GM12892 (cell line): ENCODE measurements at regions not wholly inside any gene's neighbourhood (a gene's known extent, or its start where the extent isn't known, plus 50 kb on each side); places are given as distances from the start of the nearest gene placed in this dataset.
"Not testable (repeated sequence)": the region's sequence is repeated elsewhere in the genome, so short reads cannot be mapped to it uniquely, and the experiment has no call there.

Experiments used
- DNase-seq: peaks from one replicate; pipeline ENCODE4 v3.0.0; 2011; ENCODE audit not compliant: insufficient read length
- FAIRE-seq: peaks from 2 replicates; lab custom pipeline; 2011; peaks lifted over from hg19 to GRCh38; lab: Jason Lieb, UNC
- POLR2A ChIP-seq: IDR thresholded peaks from 2 replicates; pipeline ENCODE4 v1.6.1; 2011; ENCODE audit warnings: low read depth, low read length, control low read depth
- POLR2AphosphoS5 ChIP-seq: IDR thresholded peaks from 2 replicates; pipeline ENCODE4 v1.6.1; 2011; ENCODE audit warnings: low read depth, low read length, control low read depth
- TAF1 ChIP-seq: IDR thresholded peaks from 2 replicates; pipeline ENCODE4 v1.6.1; 2011; ENCODE audit warnings: low read depth, mild to moderate bottlenecking, control low read depth, low read length, borderline replicate concordance

DNA sequence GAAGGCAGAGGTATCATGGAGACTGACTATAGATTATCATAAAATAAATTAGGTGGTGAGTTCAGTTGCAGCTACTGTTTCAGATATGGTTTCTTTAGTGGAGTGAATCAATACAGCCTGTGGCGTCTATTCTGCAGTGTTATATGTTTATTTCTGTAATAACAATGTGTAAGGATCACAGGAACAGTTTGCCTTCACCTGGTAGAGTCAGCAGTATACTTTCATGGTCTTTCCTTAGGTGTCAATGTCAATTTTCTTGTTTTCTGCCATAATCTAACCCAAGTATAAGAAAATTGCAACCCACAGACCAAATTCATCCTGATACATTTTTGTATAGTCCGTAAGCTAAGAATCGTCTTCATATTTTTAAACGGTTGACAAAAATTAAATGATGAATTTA, 140.4 kb upstream of the ATF7IP start:
- FAIRE-seq, result no peak
- TF ChIP-seq POLR2A (no peak), POLR2AphosphoS5 (no peak), TAF1 (no peak)
- no peak for DNase-seq

DNA sequence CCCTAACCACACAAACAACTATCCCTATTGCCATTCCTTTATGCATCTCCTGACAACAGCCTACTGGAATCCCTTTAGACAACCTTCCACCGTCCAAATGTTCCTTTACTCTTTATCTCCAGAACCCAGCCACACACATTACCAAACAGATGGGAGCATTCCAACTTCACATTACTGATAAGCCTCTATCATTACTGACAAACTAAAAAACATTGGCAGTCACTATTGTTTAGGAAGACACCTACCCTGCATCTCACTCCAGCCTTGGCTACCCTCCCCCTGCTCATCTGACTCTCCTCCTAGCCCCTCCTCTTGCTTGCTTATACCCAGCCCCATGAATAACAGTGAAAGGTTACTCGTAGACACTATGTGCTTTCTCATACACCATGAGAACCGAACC, 130.3 kb upstream of the ATF7IP start:
- not testable (repeated sequence) for FAIRE-seq, DNase-seq

DNA sequence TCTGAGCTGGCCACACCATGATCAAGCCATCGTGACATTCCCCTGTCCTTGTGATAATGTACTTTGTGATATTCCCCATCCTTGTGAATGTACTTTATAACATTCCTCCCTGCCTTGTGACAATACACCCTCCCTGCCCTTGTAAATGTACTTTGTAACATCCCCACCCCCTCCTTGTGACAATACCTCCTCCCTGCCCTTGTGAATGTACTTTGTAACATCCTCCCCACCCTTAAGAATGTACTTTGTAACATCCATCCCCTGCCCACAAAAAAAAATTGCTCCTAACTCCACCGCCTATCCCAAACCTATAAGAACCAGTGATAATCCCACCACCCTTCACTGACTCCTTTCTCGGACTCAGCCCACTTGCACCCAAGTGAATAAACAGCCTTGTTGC, 128.8 kb upstream of the ATF7IP start:
- FAIRE-seq, DNase-seq: not testable (repeated sequence)

DNA sequence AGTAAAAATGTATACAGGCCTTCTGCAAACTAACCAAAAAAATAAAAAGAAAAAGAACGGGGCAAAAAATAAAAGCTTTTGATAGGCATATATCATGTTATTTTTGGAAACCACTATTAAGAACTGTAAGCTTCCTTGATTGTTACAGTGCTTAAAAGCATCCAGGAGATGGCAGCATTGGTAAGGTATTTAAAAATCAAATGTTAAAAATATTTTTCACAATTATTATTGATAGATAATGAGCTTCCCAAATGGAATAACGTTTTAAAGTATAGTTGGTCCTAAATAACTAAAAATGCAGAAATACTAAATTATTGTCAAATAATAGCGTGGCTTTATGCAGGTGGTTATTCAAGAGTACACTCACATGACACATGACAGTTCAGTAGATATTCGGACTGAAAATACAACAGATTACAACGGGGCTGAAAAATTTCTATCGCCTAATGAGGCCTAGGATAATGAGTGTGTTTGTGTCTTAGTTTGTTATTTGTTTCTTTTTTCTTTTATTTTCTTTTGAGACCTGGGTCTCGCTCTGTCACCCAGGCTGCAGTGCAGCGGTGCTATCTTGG, 127.2 kb upstream of the ATF7IP start:
- FAIRE-seq (no peak), DNase-seq (no peak)
- TF ChIP-seq TAF1, result no peak
- TF ChIP-seq POLR2AphosphoS5, result no peak
- no peak for TF ChIP-seq POLR2A

DNA sequence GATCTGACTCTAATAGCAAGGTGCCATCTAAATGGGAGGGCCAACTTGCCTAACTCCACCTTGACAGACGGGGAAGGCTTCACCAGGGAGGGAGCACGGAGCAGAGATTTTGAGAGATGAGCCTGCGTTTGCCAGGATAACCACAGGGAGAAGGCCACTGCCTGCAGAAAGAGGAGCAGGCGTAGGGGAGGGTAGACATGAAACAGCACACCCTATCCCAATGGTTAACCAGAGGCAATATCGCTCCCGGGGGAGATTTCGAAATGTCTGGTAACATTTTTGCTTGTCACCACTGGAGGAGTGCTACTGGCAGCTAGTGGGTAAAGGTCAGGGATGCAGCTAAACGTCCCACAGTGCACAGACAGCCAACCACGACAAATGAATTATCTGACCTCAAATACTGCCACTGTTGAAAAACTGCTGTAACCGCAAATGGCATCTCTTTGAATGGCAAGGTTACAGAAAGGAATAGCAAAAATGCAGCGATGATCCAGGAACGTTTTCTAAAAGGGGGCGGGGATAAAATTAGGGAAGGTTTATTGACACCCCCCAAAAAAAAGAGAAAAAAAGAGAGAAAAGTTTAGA, 126.0 kb upstream of the ATF7IP start:
- TF ChIP-seq POLR2A (no peak), TAF1 (no peak), POLR2AphosphoS5 (0 out of 2 replicates have a peak, but pooled peaks have one; percentile 36)
- peak; percentile 94 for FAIRE-seq
- DNase-seq, result no peak

DNA sequence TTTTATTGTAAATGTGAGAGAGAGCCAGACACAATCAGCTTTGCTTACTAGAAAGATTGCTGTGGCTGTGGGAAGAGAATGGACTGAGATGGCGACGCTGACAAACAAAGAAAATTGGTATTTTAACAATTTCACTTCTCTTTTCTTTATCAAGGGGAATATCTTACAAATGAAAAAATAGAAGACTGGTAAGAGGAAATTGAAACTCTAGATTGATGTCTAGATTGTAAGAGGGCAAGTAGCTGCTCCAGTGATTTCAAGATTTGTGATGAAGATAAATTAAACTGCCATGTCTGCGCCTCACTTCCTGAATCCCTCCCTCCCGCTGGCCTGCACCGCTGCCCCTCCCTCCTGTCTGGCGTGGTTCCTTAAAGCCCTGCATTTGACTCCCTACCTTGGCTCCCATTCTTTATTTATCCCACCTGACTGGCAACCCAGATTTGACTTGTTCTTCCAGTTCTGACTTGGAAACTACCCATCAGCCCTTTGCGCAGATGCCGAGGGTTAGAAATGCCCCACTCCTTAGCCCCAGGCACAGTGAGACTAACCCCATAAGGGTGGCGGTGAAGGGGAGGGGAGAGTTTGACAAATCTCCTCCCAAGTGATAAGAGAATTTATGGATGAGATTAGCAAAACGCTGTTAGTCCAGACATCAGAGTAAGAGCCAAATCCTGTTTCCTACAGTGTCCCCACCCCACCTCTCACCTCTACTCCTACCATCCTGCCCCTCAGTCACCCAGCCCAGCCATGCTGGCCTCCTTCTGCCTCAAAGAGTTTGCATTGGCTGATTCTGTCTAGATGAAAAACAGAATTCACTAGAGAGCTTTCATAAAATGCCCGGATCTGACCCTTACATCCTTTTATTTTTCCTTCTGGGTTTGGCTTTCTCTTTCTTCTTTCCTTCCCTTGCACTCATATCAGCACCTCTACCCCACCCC, 125.3 kb upstream of the ATF7IP start:
- no peak for TF ChIP-seq TAF1
- TF ChIP-seq POLR2A, result peak; percentile 29; the same call in 1 of the 2 replicates
- FAIRE-seq, result peak; percentile 79
- DNase-seq, result no peak

DNA sequence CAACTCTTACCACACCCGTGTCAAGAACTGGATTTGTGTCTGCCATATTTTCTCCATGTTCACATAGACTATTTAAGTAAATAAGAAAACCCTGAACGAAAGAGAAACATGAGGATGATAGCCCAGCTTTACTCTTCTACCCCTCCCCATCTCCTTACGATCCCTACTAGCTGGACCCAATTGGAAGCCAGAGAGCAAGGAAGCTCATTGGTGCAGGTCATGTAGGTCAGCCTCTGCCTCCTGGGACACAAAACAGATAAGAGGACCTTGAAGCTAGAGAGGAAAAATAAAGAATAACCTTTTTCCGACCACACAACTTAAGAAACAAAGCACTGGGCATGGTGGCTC, 124.6 kb upstream of the ATF7IP start:
- no peak for FAIRE-seq
- no peak for TF ChIP-seq TAF1
- TF ChIP-seq POLR2AphosphoS5, result no peak
- no peak for TF ChIP-seq POLR2A

DNA sequence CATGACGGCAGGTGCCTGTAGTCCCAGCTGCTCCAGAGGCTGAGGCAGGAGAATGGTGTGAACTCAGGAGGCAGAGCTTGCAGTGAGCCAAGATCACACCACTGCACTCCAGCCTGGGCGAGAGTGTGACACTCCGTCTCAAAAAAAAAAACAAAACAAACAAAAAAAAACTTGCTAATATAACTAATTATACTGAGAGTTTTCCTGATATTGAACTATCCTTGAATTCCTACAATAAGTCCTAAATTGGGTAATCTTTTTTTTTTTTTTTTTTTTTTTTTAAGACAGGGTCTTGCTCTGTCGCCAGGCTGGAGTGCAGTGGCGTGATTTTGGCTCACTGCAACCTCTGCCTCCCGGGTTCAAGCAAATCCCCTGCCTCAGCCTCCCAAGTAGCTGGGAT, 122.7 kb upstream of the ATF7IP start:
- FAIRE-seq, DNase-seq: not testable (repeated sequence)

More for the DNA sequence above, 124.6 kb upstream of the ATF7IP start:
- DNase-seq, result no peak

DNA sequence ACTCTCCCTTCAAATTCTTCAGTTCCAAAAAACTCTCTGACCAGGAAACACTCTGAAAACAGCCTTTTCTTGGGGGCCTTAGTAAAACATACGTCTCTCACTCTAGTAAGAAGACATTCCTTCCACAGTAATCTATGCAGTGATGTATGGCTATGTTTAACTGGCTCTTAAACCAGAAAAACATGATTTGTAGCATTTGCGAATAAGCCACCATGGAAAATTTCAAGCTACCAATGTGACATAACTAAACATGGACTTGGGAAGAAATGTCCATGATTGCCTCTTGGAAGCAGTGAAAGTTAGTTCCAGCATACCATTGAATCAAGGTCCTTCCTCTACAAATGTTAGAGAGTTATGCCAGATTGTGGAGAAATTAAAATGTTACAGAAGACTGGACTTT, 121.5 kb upstream of the ATF7IP start:
- FAIRE-seq (peak; percentile 42), DNase-seq (no peak)
- TF ChIP-seq POLR2AphosphoS5, result no peak
- no peak for TF ChIP-seq POLR2A
- no peak for TF ChIP-seq TAF1

DNA sequence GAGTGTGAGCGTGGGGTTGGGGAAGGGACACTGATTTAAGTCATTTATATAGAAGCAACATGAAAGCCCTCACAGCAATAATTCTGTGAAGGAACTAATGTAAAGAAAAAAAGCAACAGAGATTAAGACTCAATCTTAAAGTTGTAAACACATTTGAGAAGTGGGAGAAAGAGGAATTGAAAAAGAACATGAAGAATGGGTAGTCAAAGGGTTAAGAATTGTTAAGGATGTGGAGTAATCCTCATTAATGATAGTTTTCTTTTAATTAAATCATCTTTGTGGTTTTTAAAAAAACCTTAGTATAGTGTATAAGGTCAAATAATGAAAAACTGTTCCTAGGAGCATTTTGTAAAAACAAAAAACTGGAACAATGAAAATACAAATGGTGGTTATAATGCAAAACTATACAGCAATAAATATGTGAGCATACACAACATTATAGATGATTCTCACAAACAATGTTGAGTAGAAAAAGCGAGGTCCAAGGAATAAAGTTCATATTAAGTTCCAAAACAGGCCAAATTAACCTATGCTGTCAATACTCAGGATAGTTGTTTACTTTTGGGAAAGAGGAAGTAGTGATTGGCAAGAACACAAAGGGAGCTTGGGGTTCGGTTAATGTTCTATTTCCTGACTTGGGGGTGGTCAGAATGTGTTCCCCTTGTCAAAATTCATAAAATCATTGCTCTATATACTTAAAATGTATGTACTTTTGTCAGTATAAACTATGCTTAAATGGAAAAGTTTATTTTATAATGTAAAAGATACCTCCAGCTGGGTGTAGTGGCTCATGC, 120.4 kb upstream of the ATF7IP start:
- DNase-seq, result no peak
- no peak for TF ChIP-seq POLR2A
- TF ChIP-seq POLR2AphosphoS5, result no peak
- TF ChIP-seq TAF1, result no peak
- FAIRE-seq, result peak; percentile 38

DNA sequence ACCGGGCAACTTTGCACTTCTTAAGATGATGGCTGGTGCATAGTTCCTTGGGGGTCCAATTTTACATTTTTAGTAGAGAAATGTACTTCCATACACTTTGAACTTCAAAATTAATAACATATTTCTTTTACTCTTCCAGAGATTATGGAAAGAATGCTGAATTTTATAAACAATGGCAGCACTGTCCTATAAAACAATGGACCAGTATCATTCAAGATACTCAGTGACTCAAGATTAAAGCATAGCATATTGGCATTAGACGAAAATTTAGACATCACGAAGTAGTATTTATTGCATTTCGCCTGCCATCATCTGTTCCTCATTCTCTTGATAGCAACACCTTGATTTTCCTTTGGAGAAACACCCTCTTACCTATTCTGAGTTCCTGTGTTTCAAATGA, 118.3 kb upstream of the ATF7IP start:
- FAIRE-seq (no peak), DNase-seq (no peak)
- TF ChIP-seq POLR2AphosphoS5, result no peak
- no peak for TF ChIP-seq POLR2A
- no peak for TF ChIP-seq TAF1

DNA sequence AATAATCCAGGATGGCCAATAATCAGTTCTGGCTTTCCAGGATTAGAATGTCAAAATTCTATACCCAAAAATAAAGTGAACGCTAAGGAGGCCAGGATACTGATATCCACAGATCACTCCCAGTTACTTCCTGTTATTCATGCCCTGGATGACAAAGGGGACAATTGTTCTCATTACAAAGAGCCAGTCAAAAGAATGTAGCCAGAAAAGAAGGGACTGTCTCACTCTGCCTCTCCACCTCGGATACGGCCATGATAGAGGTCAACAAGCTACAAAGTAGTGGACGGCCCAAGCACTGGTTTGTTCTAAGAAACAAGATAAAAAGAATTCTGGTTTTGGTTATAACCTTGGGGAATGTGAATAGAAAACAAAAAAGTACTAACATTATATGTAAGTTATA, 116.1 kb upstream of the ATF7IP start:
- DNase-seq (no peak), FAIRE-seq (no peak)
- TF ChIP-seq POLR2AphosphoS5 (no peak), TAF1 (no peak), POLR2A (no peak)
